Epithelial cell of prostate (primary cell): ENCODE measurements at regions not wholly inside any gene's neighbourhood (a gene's known extent, or its start where the extent isn't known, plus 50 kb on each side); places are given as distances from the start of the nearest gene placed in this dataset.

Experiments used
- DNase-seq: peaks from one replicate; pipeline ENCODE4 v3.0.0-alpha.2; 2011; ENCODE audit warnings: low read depth, low spot score
- H3K27ac ChIP-seq: fragments of 450-650 bp; 2 replicates; pipeline ENCODE4 v1.5.1; 2017; ENCODE audit warnings: mild to moderate bottlenecking

DNA sequence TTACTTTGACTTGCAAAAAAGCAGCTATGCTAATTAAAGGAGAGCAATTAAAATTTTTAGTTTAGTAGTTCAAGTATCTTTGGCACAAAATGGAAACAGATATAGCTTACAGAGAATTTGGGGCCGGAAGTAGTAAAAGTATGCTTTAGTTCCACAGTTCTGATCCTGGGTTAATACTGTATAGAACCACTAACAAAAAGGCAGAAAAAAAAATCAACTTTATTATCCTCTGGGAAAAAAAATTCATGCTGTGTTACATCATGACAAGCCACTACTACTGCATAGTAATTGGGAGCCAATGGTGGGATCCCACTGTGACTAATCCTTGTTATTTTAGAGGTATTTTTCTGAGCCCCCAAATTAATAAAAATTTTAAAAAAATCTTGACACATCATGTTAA, 246.8 kb upstream of the PRDM9 start:
- H3K27ac ChIP-seq = no peak overlapping the region
- no peak for DNase-seq

GRCh38 chr5:23257656-23258055, 249.8 kb upstream of the PRDM9 start:
- DNase-seq = peak; percentile 37

DNA sequence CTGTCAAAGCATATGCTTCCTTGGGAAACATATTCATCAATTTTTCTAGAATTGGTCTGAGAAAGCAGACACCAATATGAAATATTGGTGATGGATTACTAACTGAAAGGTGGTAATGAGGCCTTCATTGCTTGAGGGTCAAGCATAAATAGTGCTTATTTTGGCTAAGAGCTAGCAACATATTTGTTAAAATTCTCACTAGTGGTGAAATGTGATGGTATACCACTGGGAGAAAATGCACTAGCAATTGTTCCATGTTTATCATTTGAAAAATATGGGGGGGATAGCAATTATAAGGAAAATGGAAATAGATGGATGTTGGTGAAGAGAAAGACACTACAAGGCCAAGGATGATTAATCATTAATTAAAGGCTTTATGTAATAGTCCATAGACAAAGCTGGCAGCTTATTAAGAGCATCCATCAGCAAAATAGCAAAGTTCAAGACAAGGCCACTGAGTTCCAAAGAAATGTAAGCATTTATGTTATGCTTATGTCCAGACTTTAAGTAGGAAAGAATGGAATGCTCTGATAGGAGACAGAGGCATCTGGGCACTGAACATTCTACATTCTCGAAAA, 253.7 kb upstream of the PRDM9 start:
- no peak overlapping the region for H3K27ac ChIP-seq
- no peak for DNase-seq

More at GRCh38 chr5:23257656-23258055, 249.8 kb upstream of the PRDM9 start:
- peak overlapping the region; percentile 41 for H3K27ac ChIP-seq

GRCh38 chr5:23242891-23243290, 264.5 kb upstream of the PRDM9 start:
- H3K27ac ChIP-seq = no peak overlapping the region
- no peak for DNase-seq

GRCh38 chr5:23235246-23235645, 272.2 kb upstream of the PRDM9 start:
- no peak overlapping the region for H3K27ac ChIP-seq
- DNase-seq = no peak

- no peak overlapping the region for H3K27ac ChIP-seq
- DNase-seq = no peak
Observed at GRCh38 chr5:23234197-23234596, 273.2 kb upstream of the PRDM9 start.

DNA sequence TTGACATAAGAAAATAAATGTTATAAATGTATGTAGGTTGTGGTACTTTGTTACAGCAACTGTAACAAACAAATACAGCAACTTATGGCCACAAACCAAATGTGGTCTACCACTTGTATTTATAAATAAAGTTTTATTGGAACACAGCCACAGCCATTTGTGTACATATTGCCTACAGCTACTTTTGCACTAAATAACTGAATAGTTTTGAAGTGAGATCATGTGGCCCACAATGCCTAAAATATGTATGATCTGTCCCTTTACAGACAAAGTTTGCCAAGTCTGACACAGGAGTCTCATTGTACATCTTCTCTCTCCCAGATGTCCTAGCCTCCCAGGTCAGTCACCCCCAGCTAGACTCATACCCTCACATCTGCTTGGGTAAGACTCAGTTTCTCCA, 283.6 kb upstream of the PRDM9 start:
- H3K27ac ChIP-seq = no peak overlapping the region
- DNase-seq = no peak

GRCh38 chr5:23221831-23222230, 285.6 kb upstream of the PRDM9 start:
- no peak overlapping the region for H3K27ac ChIP-seq
- DNase-seq = no peak

GRCh38 chr5:23217159-23217558, 290.2 kb upstream of the PRDM9 start:
- H3K27ac ChIP-seq = no peak overlapping the region
- no peak for DNase-seq

GRCh38 chr5:23216345-23216744, 291.1 kb upstream of the PRDM9 start:
- DNase-seq = no peak
- H3K27ac ChIP-seq = no peak overlapping the region

DNA sequence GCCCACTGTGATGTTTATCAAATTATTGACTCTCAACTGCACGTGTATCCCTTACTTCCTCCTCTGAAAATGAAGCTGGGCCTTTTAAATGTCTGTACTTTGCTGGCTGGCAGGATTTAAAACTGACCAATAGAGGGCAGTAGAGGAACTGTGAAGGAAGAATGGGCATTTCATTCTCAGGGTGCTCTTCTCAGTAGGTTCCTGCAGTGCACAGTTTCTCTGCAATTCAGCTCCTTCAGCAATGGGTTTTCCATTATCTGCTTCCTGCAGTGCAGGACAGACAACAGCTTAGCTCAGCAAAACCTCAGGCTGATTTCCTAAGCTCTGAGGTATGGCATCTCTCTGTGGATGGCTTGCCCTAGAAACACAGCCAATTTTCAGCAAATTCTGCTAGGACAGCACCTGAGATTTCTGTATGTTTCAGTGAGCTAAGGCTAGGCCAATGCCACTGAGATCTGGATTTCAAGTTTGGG, 298.4 kb upstream of the PRDM9 start:
- no peak overlapping the region for H3K27ac ChIP-seq
- peak; percentile 12 for DNase-seq

DNA sequence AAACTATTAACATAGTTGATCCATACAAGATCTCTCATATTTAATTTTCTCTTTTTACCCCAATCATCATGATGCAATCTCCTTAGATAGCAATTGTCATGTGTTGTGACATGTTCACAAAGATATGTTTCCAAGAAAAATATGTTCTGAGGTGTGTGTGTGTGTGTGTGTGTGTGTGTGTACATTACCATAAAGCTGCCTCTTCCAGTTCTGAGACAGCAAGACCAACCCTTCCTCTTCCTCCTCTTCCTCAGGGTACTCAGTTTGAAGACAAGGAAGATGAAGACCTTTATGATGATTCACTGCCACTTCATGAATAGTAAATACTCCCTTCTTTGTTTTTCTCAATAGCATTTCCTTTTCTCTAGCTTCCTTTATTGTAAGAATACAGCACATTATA, 303.3 kb upstream of the PRDM9 start:
- no peak overlapping the region for H3K27ac ChIP-seq
- no peak for DNase-seq

GRCh38 chr5:23169660-23170416, 316.7 kb upstream of the CDH12 start:
- H3K27ac ChIP-seq = no peak overlapping the region
- DNase-seq = no peak

DNA sequence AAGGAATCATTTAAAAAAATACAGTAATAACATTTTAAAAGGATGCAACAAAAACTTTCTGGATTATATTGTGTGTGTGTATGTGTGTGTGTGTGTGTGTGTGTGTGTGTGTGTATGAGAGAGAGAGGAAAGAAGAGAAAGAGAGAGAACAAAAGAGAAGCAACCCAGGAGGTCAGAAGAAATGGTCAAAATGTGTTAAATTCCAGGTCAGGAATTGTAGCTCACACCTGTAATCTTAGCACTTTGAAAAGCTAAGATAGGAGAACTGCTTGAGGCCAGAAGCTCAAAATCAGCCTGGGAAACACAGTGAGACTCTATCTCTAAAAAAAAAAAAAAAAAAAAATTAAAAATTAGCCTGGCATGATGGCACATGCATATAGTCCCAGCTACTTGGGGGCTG, 311.8 kb upstream of the CDH12 start:
- no peak overlapping the region for H3K27ac ChIP-seq
- no peak for DNase-seq

GRCh38 chr5:23158179-23158578, 305.0 kb upstream of the CDH12 start:
- DNase-seq = no peak
- H3K27ac ChIP-seq = no peak overlapping the region

GRCh38 chr5:23157716-23158115, 304.6 kb upstream of the CDH12 start:
- DNase-seq = no peak

GRCh38 chr5:23157169-23157568, 304.0 kb upstream of the CDH12 start:
- DNase-seq = no peak
- H3K27ac ChIP-seq = no peak overlapping the region

More at GRCh38 chr5:23157716-23158115, 304.6 kb upstream of the CDH12 start:
- no peak overlapping the region for H3K27ac ChIP-seq

- no peak overlapping the region for H3K27ac ChIP-seq
- DNase-seq = no peak
Observed at GRCh38 chr5:23147625-23148024, 294.5 kb upstream of the CDH12 start.

DNA sequence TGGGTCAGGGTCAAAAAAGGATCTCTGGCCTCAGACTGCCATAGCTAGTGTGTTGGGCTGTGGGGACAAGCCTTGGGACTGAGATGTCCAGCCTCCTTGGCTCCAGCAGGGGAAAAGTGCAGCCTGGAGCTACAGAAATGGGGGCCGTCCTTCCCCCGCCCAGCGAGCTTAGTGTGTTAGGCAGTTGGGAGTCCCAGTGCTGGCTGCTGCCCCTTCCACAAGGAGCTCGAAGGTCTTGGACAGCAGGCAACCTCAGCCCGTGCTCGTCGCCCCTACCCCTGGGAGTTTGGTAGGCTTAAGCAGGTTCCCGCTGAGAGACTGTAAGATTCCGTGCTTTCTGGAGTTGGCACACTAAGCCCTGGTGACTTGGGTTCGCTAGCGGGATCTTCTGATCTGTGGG, 293.0 kb upstream of the CDH12 start:
- H3K27ac ChIP-seq = no peak overlapping the region
- DNase-seq = no peak

DNA sequence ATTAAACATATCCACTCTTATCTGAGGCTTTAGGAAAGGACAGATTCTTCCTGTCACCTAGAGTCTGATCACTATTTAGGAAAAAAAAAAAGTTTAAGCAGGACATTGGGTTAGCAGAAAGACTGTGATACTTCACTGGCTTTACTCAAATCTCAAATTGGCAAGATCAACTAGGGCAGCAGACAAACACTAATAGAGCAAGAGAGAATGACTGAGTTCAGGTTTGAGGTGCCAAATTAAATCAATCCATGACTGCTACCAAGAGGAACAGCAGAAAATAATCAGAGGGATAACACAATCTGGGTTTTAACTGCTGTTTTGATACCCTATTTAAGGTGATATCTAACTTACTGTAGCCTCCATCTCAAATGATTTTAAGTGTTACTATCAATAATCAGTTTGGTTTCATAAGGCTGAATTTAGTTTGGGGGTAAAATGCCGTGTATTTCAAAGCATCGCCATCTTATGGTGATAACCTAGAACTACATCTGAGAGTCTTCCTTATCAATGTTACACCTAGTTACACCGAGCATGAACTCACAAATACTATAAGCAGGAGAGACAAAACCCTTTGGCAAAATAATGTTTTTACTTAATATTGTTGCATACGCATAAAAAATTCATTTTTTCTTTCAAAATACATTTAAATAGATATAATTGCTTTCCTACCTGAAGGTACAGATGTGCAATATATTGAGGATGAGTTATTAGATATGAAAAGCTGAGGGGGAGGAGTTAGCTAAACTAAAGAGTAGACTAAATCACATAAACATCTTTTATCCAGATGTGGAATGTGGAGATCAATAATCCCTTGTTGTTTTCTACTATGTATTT, 286.4 kb upstream of the CDH12 start:
- no peak overlapping the region for H3K27ac ChIP-seq
- no peak for DNase-seq

- DNase-seq = no peak
- H3K27ac ChIP-seq = no peak overlapping the region
Observed at GRCh38 chr5:23136958-23137357, 283.8 kb upstream of the CDH12 start.
